HG03060 (cell line): ENCODE measurements at regions not wholly inside any gene's neighbourhood (a gene's known extent, or its start where the extent isn't known, plus 50 kb on each side); places are given as distances from the start of the nearest gene placed in this dataset.

Source experiments
- ATAC-seq: cut with Tn5 transposase; IDR thresholded peaks from one replicate; pipeline ENCODE4 v1.9.1; 2021; ENCODE audit warnings: low read depth, moderate number of reproducible peaks; ENCODE audit not compliant: unreplicated experiment

DNA sequence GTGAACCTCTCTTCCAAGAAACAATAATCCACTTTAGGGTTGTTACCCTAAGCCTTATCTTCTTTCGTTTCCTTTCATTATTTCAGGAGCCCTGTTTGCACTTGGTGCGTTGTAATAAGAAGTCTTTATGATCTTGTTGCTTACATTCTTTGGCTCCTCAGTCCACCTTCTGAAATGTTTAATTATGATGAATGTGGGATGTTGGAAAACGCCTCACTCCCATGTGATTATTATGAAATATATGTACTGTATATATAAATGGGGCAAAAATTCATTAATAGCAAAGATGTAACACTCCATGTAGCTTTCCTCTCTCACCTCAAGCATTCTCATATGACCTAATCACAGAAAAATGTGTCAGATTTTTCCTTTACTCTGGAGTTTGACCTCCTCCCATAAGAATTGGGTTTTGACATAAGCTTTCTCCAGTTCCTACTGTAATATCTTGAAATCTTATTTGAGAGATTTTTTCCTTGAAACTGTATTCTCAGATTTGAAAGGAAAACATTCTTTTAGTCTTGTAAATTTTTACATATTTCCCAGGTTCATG is 397.2 kb upstream of the FANCL start:
- ATAC-seq: no peak

DNA sequence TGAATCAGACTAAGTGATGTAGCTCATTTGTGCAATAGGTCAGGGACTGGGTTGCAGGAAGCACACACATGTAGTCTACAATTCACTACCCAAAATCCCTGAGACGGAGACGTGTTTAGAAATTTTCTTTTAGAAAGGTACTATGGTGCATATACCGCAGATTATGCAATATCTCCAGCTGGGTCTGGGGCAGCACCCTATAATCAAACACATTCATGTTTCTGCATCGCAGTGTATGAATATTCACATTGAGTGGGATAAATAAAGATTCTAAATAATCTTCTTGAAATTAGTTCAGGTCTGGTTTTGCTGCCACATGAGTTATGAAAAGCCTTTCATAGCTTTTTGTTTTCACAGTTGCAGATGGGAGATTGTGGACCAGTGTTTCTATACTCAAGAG is 395.7 kb upstream of the FANCL start:
- no peak for ATAC-seq

DNA sequence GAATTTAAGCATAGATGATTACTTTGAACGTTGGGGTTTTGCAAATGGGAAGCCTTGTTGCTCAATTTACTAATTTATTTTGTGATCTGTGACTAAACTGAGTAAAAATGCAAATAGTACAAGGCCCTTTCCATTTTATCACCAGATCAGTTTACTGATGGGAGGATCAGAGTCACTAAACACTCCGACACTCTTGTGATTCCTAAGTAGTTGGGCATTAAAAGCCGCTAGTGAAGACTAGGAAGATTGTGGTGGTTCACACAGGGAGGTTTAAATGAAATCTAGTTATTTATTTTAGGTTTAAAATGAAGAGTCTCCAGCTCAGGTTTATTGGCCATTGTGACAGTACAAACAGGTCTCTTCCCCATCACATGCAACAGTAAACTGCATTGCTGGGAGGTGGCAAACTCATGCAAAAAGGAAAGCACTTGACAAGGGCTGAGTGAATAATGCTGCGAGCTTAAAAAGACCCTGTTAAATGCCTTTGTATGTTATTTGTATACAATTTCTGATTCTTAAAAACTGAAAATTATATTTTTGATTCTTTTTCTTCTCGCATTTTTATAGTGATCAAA is 394.8 kb upstream of the FANCL start:
- ATAC-seq: no peak

DNA sequence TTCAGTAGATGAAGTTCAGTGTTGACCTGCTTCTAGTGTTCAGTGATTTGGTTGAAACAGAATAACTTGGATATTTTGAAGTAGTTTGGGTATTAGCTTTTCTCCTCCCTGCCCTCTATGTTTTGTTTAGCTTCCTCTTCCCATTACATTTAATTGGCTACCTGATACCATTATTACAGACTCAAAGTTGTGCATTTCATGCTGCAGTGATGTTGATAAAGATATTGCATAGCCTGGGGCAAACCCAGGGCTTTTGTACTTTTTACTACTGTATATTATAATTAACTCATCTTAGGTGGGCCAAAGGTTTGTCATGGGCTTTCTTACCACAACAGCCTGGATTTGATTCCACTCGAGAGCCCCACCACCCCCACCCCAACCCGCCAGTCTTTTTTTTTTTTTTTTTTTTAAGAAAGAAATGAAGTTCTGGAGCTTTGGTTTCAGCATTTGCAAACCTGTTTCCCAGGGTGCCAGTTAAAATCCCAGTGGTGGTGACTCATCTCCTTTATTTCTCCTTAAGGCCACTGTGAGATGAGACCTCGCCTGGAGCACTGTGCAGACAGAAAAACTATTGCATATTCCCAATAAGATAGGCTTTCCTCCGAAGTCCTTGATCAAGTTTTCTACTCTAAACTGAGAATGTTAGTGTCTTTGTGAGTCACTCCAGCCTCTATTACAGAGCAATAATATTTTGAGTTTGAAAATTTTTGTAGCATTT is 393.7 kb upstream of the FANCL start:
- no peak for ATAC-seq

DNA sequence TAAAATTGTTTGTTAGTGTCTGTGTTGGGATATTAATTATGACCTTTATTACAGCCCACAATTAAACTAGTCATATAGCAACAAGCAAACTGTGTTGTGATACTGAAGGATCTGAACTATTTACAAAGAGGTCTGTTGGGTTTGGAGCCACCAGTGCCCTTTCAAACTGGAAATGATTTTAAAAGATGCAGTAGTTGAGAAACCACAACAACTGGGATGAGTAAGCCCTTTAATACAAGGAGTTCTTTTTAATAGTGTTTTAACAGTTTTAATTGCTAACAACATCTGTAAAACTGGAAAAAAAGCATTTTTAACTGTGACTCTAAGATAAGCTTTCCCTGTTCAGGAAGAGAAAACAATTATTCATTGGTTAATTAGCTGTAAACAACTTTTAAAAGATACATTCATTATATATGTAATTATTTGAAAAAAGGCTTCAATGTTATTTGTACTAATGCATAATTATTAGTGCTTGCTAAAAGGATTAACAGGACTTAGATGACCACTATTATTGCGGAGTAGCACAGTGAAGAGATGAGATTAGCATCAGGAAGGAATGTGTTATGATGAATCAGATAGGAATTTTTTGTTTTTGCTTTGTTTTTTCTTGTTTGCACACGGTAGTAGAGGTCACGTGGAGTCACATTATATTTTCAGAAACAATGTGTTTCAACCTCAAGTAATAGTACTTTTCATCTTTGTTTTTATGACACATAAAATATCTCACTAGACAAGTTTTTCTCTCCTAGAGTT is 392.7 kb upstream of the FANCL start:
- no peak for ATAC-seq

DNA sequence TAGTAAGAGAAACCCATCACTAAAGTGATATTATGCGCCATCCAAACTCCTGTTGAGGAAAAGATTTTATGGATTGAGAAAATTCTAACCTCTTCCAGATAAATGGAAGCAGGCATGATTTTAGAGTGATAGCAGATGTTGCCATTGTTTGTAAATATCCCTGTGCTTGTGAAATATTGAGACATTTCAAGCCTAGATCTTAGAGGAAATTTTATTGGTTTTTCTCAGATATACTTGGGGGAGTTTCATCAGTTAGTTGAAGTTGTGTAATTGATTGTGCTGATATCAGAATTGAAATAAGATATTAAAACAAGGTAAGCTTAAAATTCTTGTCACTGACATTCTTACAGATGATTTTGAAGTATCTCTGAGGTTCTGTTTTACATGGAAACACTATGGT is 390.9 kb upstream of the FANCL start:
- ATAC-seq: no peak

DNA sequence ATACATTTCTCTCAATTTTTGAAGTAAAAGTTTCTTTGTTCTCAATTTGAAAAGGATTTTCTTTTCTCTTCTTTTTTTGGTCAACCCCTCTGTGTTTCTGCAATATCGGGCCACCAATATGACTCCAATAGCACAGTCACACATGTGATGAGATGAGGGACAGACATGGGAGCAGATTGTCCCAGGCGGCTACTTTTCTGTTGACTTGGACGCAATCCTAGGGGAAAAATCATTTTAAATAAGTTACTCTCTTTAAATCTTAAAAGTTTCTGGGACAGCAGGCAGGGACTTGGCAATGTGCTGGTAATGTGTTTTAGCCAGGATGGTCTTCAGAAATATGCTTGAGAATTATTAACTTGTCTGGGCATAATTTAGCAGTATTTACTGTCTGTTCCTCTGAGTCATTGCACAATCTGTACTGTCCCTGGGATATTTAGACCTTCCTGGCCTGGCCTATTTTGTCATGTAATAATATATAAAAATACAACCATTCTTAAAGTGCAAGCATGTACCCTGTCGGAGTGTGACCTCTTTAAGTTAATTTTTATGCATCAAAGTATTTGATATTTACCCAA is 388.5 kb upstream of the FANCL start:
- no peak for ATAC-seq

DNA sequence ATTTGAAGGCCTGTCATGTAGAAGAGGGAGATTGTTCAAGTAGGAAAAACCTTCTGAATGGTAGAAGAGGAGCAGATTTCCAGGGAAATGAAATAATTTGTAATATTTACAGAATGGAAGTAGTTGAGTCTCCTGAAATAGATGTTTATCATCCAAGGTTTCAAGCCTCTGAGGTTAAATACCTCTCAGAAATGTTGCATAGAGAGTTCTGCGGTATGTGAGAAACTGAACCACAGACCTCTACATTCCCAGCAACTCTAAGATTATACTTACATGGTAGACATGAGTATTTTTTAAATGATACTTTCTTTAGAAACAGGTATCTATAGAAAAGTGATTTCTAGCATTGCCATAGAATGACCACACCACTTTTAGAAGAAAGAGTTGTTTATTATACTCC is 379.8 kb upstream of the FANCL start:
- no peak for ATAC-seq

DNA sequence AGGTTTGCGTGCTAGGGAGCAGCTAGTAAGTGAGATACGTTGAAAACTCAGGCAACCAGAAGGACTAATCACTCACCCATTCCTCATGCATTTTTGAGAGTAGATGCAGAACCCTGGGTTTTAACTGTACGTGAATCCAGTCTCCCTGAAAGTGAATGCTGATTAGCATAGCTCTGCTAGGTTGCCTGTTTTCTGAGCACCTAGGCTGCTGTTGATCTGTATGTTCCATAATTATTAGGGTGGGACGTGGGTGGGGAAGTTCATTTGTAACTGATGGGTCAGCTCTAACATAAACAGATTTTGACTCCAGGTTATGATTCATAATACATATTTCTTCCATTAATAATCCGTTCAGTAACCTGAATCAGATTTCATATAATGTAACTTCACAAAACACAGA is 379.0 kb upstream of the FANCL start:
- no peak for ATAC-seq

DNA sequence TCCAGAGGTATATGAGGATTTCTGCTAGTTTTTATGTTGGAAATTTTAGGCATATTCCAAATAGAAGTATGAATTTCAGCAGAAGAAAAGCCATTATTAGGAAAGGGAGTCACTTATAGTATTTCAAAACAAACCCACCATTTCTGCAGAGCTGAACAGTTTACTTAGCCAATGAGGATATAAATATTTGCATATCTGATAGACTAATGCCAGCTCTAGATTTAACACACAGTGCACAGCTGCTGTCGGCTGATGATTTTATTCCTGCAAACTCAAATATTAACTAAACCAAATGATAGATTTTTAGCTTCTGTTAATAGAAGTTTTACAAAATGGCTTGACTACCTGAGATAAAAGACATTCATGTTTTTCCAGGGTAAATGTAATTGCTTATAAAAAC is 375.8 kb upstream of the FANCL start:
- ATAC-seq: no peak

DNA sequence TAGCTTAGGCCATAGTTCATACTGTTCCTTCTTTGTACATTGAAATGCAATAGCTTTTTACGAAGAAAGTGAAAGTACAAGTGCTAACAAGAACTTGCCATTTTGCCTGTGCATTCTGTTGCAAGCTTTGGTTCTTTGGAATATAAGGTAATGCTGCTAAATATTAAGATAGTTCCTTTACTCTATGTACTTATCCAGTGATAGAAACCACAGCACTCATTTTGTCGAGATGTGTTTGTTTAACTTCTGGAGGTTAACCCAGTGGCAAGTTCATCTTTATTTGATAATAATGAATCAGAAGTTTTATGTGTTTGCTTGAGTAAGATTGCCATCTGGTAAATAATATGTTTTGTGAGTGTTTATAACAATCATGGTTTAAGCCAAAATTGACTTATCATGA is 373.1 kb upstream of the FANCL start:
- ATAC-seq: no peak

DNA sequence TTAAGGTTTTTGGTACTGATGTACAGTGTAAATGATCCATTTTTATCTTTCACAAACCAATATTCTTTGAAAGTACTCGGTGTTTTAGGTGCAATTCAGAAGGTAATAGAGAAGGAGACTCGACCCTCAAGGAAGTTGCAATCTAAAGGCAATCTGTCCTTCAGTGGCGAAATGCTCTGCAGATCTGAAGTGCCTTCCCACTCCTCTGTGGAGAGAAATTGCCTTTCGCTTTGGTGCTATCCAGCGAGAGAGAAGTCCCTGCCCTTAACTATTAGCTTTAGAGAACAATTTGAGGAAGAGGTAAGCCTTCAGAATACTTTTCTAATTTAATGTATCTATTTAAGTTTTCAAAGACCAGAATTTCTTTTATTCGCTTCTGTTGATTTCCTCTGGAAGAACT is 371.8 kb upstream of the FANCL start:
- no peak for ATAC-seq

DNA sequence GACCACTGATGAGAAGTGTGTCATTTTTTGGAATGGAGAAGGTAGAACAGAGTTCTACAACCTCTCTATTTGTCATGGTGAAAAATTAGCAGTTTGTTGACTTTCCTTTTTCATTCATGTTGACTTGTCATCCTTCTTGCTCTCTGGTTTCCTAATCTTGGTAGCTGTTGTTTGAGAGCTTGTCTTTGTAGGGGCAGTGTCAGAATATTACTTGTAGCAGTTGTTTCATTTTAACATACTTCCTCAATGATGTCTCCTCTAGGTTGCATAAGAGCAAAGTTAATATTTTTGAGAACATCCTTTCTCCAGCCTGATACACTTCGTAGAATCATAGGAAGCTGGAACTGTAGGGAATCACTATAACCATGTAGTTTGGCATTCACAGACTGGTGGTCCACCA is 368.2 kb upstream of the FANCL start:
- no peak for ATAC-seq

DNA sequence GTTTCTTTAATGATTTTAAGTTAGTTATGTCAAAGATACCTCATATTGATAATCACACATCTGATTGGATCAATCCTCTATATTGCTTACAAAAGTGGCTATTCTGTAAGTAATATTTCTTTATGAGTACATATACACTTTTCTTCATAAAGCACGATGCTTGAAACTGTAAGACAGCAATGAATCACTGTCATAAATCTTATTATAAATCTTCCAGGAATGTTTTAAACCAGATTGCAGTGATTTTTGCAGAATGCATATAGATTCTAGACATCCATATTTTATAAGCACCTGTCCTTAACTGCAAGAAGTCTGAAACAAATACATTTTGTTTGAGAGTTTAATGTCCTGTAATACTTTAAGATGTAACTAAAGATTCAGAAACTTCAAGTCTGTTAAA is 367.0 kb upstream of the FANCL start:
- ATAC-seq: no peak

DNA sequence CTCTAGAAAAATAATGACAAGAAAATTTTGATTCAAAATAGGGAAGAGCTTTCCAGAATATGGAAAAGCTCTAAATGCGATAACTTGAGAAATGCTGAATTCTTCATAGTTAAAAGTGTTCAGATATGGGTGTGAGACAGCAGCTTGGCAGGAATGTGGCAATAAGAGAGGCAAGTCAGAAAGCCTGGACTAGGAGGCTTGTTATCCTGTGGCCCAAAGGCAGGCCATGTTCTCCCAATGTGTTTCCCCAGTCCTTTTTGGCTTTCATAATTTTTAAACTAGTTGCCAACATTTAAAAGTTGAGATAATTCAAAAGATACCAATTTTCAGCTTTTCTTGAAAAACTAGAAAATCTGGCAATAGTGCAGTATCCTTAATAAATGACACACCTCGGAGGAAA is 366.3 kb upstream of the FANCL start:
- no peak for ATAC-seq

DNA sequence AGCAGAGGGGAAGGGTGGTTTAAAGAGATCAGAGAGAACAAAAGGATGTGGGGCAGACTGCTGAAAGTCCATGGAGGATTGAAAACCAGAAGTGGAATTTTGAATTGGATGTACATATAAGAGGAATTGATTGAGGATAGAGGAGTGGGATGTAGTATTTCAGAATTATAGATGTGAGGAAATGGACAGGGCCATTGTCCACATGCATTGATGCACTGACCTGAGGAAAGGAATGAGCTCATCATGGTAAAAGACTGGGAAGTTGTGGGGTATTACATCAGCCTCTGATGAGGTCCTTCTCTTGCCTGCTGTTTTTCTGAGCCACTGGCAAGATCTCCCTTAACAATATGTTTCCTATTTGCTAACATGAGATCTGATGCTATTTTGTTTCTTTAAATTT is 365.7 kb upstream of the FANCL start:
- no peak for ATAC-seq

DNA sequence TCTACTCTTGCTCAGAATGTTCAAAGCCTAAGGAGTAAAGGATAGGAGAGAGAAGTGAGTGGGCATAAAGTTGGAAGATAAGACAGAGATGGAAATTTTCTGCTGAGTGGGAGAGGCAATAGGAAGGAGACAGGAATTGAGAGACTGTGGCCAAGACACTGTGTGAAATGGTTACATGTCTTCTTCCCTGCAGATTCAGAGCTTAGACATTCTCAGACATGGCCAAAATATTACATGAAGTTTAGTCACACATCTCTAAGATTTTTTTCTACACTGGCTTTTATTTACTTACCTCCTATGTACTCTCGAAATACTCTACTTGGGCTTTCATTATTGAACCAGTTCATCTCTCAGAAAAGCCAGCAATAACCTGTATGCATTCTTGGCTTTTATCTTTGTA is 363.0 kb upstream of the FANCL start:
- ATAC-seq: no peak

DNA sequence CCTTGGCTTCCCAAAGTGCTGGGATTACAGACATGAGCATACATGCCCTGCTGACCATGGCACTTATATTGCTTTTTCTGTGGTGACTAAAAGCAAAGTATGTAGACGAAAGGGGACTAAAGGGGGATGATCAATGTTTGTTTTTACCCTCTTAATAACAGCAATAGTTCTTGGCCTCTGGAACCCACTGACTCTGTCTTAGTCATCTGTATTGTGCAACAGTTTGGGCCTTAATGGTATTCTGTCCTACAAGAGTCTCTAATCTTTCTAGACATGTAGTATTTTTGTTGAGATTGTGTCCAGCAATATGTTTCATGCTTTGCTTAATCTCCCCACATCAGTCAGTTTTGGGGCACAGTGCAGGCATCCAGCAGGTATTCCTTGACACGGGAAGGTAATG is 359.9 kb upstream of the FANCL start:
- ATAC-seq: no peak

DNA sequence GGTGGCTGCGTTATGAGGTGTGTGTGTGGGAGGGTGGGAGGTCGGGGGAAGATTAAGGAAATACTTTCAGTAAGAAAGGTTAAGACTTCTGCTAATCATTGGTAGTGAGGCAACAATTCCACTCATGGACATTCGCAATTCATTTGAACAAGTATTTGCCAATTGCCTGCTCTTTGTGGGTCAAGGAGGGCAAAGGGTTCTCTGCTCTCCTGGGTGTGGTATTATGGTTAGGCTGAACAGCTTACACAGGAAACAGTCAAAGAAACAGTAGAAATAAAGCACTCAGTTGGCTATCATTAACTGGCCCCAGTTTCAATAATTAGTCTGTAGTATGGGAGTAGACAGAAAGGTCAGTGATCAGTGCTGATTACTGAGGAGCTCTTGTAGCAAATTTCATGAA is 357.0 kb upstream of the FANCL start:
- ATAC-seq: no peak

DNA sequence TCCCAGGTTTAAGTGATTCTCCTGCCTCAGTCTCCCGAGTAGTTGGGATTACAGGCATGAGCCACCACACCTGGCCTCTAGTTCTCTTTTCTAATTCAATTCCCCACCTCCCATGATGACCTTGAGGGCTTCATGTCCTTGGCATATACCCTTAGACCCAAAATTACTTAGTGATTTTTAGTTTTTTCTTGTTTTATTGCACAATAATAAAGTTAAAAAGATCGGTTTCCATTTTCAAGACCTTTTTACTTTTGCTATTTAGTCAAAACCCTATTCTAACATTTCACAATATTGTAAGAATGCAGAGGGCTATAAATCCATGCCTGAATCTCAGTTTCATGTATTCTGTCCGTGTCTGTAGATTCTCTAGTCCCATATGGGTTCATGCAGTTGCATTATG is 354.6 kb upstream of the FANCL start:
- no peak for ATAC-seq

DNA sequence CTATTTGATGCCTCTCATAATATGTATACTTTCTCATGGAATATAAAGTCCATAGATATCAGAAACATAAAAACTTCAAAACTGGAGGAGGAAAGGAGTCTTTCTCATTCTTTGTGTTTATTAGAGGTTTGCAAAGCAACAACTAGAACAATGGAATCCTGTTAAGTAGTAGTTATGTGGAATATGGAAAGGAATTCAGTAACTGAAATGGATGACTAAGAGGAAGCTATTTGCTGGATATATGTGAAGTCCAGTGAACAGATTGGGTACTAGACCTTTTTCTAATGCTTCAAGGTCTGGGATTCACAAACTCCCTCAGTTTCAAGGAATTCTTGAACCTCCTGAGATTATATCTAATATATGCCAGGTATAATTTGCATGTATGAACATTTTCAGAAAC is 353.6 kb upstream of the FANCL start:
- no peak for ATAC-seq
